Activated effector memory CD4-positive, alpha-beta T cell treated with anti-CD3 and anti-CD28 coated beads, Interleukin-2, amount 50 U/mL, for 16 hours (primary cell): ENCODE measurements at regions not wholly inside any gene's neighbourhood (a gene's known extent, or its start where the extent isn't known, plus 50 kb on each side); places are given as distances from the start of the nearest gene placed in this dataset.
"Not testable (repeated sequence)": the region's sequence is repeated elsewhere in the genome, so short reads cannot be mapped to it uniquely, and the experiment has no call there.

Experiments used
- DNase-seq: peaks from one replicate; pipeline ENCODE4 v3.0.0-alpha.2; 2020

DNA sequence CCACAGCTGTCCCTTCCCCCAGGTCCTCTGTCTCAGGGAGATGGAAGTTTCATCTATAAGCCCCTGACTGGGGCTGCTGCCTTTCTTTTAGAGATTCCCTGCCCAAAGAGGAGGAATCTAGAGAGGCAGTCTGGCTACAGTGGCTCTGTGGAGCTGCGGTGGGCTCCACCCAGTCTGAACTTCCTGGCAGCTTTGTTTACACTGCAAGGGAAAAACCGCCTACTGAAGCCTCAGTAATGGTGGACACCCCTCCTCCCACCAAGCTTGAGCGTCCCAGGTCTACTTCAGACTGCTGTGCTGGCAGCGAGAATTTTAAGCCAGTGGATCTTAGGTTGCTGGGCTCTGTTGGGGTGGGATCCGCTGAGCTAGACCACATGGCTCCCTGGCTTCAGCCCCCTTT, 184.1 kb upstream of the SLC35B3 start:
- DNase-seq = not testable (repeated sequence)

- DNase-seq = no peak
These were observed 173.4 kb upstream of the SLC35B3 start for GRCh38 chr6:8608737-8609136.

GRCh38 chr6:8589941-8590729, 154.8 kb upstream of the SLC35B3 start:
- no peak for DNase-seq

DNA sequence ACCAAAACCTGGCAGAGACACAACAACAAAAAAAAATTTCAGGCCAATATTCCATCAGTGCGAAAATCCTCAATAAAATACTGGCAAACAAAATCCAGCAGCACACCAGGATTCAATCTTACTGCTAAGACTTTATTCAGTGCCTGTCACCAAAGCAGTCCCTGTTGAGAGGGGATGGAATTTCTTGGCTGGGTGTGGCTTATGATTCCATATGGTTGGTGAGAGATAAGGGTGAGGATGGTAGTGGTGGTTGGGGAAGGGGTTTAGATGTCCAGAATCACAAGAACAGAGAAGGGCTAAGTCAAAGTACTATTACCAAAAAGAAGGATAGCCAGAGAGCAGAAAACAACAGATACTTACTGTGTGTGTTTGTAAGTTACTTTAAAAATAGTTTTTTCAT, 152.8 kb upstream of the SLC35B3 start:
- no peak for DNase-seq

- DNase-seq = no peak
These were observed 147.9 kb upstream of the SLC35B3 start for GRCh38 chr6:8583291-8583690.

DNA sequence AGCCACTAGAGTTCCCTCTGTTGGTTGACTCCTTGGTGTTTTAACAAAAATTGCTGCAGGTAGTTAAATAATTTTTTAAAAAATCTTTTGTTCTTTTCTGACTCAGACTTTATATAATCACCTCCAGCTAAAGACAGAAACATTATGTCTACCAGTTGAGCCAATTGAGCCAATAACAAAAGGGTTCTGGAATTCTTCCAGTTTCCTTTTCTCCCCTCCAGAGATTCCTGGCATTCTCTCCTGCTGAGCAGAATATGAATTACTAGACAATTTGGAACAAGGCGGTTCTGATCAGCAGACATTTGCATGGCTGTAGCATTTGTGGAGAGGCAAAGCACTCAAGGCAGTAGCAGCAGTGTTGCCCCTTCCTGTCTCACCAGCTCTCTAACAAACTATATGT, 144.0 kb upstream of the SLC35B3 start:
- no peak for DNase-seq

- no peak for DNase-seq
These were observed 142.7 kb upstream of the SLC35B3 start for GRCh38 chr6:8578006-8578405.

DNA sequence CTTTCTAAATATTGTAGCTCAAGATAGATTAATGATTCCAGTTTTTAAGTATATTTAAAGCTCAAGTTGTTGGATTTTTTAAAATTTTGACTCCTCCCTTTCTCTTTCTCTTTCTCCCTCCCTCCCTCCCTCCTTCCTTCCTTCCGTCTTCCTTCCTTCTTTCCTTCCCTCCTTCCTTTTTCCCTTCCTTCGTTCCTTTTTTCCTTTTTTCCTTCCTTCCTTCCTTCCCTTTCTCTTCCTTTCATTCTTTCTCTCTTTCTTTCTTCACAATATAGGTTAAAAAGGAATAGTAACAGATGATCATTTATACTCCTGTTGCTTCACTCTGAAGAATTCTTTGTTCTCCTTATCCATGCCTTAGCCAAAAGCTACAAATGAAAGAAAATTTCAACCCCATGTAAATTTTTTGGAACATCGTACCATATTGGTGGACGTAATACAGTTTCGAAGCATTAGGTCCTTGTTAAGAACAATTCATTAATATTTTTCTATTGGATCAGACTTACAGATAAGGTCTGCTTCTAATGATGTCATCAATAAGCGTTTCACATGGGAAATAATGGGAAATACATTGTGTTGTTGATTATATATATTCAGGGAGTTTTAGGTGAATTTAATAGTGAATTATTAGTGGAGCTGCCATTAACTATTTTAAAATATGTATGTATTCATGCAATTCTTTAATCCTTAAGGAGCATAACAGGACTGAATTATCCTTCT, 139.6 kb upstream of the SLC35B3 start:
- no peak for DNase-seq

GRCh38 chr6:8574311-8574710, 139.0 kb upstream of the SLC35B3 start:
- DNase-seq = no peak

- DNase-seq = no peak
These were observed 135.0 kb upstream of the SLC35B3 start for GRCh38 chr6:8570256-8570920.

GRCh38 chr6:8562125-8562524, 126.8 kb upstream of the SLC35B3 start:
- no peak for DNase-seq

- no peak for DNase-seq
These were observed 123.6 kb upstream of the SLC35B3 start for GRCh38 chr6:8558953-8559352.

DNA sequence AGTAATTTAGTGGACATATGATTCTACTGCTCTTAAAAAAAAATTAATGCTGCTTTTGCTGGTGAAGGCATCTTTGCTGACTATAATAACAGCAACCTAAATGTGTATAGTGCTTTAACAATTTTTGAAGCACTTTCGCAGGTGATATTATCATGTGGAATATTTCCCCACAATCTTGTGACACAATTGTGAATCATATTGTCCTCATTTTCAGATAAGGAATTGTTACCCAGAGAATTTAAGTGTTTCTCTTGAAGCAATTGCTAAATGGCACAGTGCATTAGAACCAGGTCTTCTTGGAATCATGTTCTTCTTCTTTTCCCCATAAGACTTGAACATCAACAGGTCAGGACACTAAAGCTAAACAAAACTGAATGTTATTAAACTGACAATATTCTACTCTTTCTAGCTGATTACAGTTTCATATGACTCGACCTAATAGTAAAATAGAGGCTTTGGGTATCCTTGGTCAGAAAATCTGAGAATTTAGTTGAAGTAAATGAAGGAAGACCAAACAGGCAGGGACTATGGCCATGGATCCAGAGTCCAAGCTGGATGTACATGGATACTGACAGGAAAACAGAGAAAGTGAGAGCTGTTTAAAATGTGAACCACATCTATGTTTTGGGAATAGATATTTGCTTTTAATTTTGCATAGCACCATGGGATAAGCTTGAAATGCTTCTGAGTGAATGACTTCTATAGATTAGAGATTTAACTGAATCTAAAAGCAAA, 121.8 kb upstream of the SLC35B3 start:
- no peak for DNase-seq

DNA sequence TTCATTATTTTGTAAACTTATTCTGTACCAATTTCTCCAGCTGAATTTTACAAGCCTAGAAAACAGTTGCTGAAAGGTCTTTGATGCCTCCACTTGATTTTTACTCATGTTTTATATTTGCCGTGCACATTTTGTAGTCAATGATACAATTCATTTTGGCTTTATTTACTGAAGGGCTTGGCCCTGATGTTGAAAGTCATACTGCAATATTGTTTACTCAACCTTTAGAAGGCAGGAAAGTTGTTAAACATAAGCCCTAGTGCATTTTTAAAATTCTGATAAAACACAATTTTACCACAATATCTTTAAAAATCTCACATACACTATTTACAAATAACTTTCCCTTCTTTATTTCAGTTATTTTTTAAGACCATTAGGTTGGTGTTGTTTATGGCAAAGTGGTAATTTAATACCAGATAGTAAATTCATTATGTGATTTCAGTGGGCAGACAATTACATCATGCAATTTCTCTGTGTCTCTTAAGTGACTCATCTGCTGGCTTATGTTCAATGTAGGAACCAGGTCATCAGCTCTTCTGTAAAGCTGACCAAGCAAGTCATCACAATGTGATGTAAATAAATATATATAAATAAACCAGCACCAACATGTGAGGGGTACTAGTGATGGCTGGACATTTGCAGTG, 121.1 kb upstream of the SLC35B3 start:
- DNase-seq = no peak

- DNase-seq = no peak
These were observed 116.6 kb upstream of the SLC35B3 start for GRCh38 chr6:8551993-8552392.

- DNase-seq = no peak
These were observed 116.0 kb upstream of the SLC35B3 start for GRCh38 chr6:8551386-8551785.

GRCh38 chr6:8549074-8549790, 113.9 kb upstream of the SLC35B3 start:
- DNase-seq = no peak

DNA sequence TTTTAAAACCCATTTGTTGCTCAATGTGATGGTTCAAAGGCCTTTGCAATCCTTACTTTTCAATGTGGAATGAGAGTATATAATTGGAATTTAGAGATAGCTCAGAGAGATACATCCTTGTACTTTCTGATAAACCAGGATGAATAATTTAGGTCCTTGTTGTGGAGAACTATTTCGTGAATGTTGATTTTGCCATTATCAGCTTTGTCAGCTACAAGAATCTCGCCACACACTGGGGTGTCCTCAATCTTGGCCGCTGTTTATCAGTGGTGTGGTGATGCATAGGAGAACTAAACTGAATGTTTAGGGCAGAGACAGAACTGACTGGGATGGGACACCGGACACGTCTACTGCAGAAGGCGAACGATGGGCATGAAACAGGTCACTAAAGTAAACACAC, 111.2 kb upstream of the SLC35B3 start:
- DNase-seq = no peak

GRCh38 chr6:8545336-8545735, 110.0 kb upstream of the SLC35B3 start:
- no peak for DNase-seq

GRCh38 chr6:8543714-8544113, 108.4 kb upstream of the SLC35B3 start:
- DNase-seq = no peak

GRCh38 chr6:8539453-8539852, 104.1 kb upstream of the SLC35B3 start:
- DNase-seq = no peak

GRCh38 chr6:8536122-8536521, 100.8 kb upstream of the SLC35B3 start:
- DNase-seq = no peak
